HAP-1 (cell line): ENCODE measurements at regions not wholly inside any gene's neighbourhood (a gene's known extent, or its start where the extent isn't known, plus 50 kb on each side); places are given as distances from the start of the nearest gene placed in this dataset.

ENCODE experiments used
- DNase-seq, 2 experiments: peaks; one replicate each; pipeline ENCODE4 v3.0.0-alpha.2; 2016 to 2020; ENCODE audit warnings: low spot score in 2 of 2
- H3K27me3 ChIP-seq: fragments of 250-450 bp; sonication (Bioruptor Pico); 2 replicates; pipeline ENCODE4 v1.5.1; 2020; ENCODE audit warnings: low read depth, mild to moderate bottlenecking, moderate library complexity
- H3K36me3 ChIP-seq: fragments of 250-450 bp; sonication (Bioruptor Pico); replicated peaks from 2 replicates; pipeline ENCODE4 v1.5.1; 2020; ENCODE audit warnings: mild to moderate bottlenecking
- H3K4me1 ChIP-seq: fragments of 250-450 bp; sonication (Bioruptor Pico); 2 replicates; pipeline ENCODE4 v1.5.1; 2020; ENCODE audit warnings: mild to moderate bottlenecking
- H3K4me3 ChIP-seq: fragments of 250-450 bp; sonication (Bioruptor Pico); 2 replicates; pipeline ENCODE4 v1.5.1; 2020; ENCODE audit warnings: mild to moderate bottlenecking, moderate library complexity
- H3K9me3 ChIP-seq: fragments of 250-450 bp; sonication (Bioruptor Pico); 2 replicates; pipeline ENCODE4 v1.5.1; 2020; ENCODE audit warnings: mild to moderate bottlenecking, moderate library complexity
- in situ Hi-C: fragments of 300-500 bp; cut with MboI; formaldehyde crosslinking; loops from 3 replicates; pipeline ENCODE4 v1.14.3; 2020; ENCODE audit warnings: low sequenced_read_pairs, inconsistent platforms, mixed read lengths

- peaks cover 14% of the 10 kb centered on the region; the same call in 1 of the 2 replicates for H3K27me3 ChIP-seq
- no peaks in the 10 kb centered on the region for H3K9me3 ChIP-seq
- H3K36me3 ChIP-seq: no peaks in the 10 kb centered on the region
- no peak for DNase-seq
- no peak overlapping the region for H3K4me3 ChIP-seq
- in situ Hi-C loops: loop anchor here (10.0 kb wide), 1 partner anchor 152 kb away; no protein-coding TSS in a partner anchor
- H3K4me1 ChIP-seq: no peaks in the 10 kb centered on the region; the same call in 1 of the 2 replicates
Observed at GRCh38 chr1:224856973-224857372, 72.5 kb upstream of the DNAH14 start.

GRCh38 chr1:224859651-224860050 is 69.8 kb upstream of the DNAH14 start:
- in situ Hi-C loops: loop anchor here (10.0 kb wide), 1 partner anchor 155 kb away; no protein-coding TSS in a partner anchor
- Histone ChIP-seq H3K27me3 (peaks cover 10% of the 10 kb centered on the region; the same call in 1 of the 2 replicates), H3K36me3 (no peaks in the 10 kb centered on the region), H3K9me3 (no peaks in the 10 kb centered on the region), H3K4me3 (no peak overlapping the region), H3K4me1 (no peaks in the 10 kb centered on the region; the same call in 1 of the 2 replicates)
- no peak for DNase-seq

- Histone ChIP-seq H3K4me1 (no peaks in the 10 kb centered on the region), H3K9me3 (no peaks in the 10 kb centered on the region), H3K27me3 (peaks cover 10% of the 10 kb centered on the region; the same call in 1 of the 2 replicates), H3K36me3 (no peaks in the 10 kb centered on the region), H3K4me3 (no peak overlapping the region)
- in situ Hi-C loops: no loop called here
- DNase-seq: no peak
Observed at GRCh38 chr1:224860488-224861338, 68.8 kb upstream of the DNAH14 start.

GRCh38 chr1:224861339-224861716 is 68.1 kb upstream of the DNAH14 start:
- Histone ChIP-seq H3K36me3 (no peaks in the 10 kb centered on the region), H3K27me3 (peaks cover 10% of the 10 kb centered on the region; the same call in 1 of the 2 replicates), H3K4me1 (no peaks in the 10 kb centered on the region), H3K4me3 (no peak overlapping the region), H3K9me3 (no peaks in the 10 kb centered on the region)
- DNase-seq: no peak
- in situ Hi-C loops: no loop called here

GRCh38 chr1:224863486-224863885 is 66.0 kb upstream of the DNAH14 start:
- in situ Hi-C loops: no loop called here
- H3K9me3 ChIP-seq: no peaks in the 10 kb centered on the region; the same call in 1 of the 2 replicates
- peaks cover 10% of the 10 kb centered on the region; the same call in 1 of the 2 replicates for H3K27me3 ChIP-seq
- H3K4me1 ChIP-seq: no peaks in the 10 kb centered on the region
- H3K4me3 ChIP-seq: no peak overlapping the region
- no peak for DNase-seq
- H3K36me3 ChIP-seq: no peaks in the 10 kb centered on the region

GRCh38 chr1:224864006-224864405 is 65.5 kb upstream of the DNAH14 start:
- peaks cover 5% of the 10 kb centered on the region; the same call in 1 of the 2 replicates for H3K27me3 ChIP-seq
- no peaks in the 10 kb centered on the region; the same call in 1 of the 2 replicates for H3K9me3 ChIP-seq
- H3K4me3 ChIP-seq: no peak overlapping the region
- DNase-seq: no peak
- in situ Hi-C loops: no loop called here
- no peaks in the 10 kb centered on the region for H3K4me1 ChIP-seq
- H3K36me3 ChIP-seq: no peaks in the 10 kb centered on the region

GRCh38 chr1:224865510-224865909 is 64.0 kb upstream of the DNAH14 start:
- Histone ChIP-seq H3K4me3 (no peak overlapping the region), H3K27me3 (peaks cover 5% of the 10 kb centered on the region; the same call in 1 of the 2 replicates), H3K4me1 (no peaks in the 10 kb centered on the region), H3K36me3 (no peaks in the 10 kb centered on the region), H3K9me3 (no peaks in the 10 kb centered on the region; the same call in 1 of the 2 replicates)
- no peak for DNase-seq
- in situ Hi-C loops: no loop called here

GRCh38 chr1:224866940-224867339 is 62.5 kb upstream of the DNAH14 start:
- in situ Hi-C loops: no loop called here
- no peak overlapping the region for H3K4me3 ChIP-seq

GRCh38 chr1:224867715-224868114 is 61.8 kb upstream of the DNAH14 start:
- H3K36me3 ChIP-seq: no peaks in the 10 kb centered on the region
- H3K4me1 ChIP-seq: no peaks in the 10 kb centered on the region
- H3K4me3 ChIP-seq: no peak overlapping the region
- in situ Hi-C loops: no loop called here
- DNase-seq: no peak
- H3K27me3 ChIP-seq: peaks cover 5% of the 10 kb centered on the region
- H3K9me3 ChIP-seq: no peaks in the 10 kb centered on the region; the same call in 1 of the 2 replicates

More at GRCh38 chr1:224866940-224867339, 62.5 kb upstream of the DNAH14 start:
- Histone ChIP-seq H3K27me3 (peaks cover 5% of the 10 kb centered on the region; the same call in 1 of the 2 replicates), H3K36me3 (no peaks in the 10 kb centered on the region), H3K4me1 (no peaks in the 10 kb centered on the region), H3K9me3 (no peaks in the 10 kb centered on the region; the same call in 1 of the 2 replicates)
- no peak for DNase-seq

GRCh38 chr1:224872832-224873433 is 56.5 kb upstream of the DNAH14 start:
- no peak overlapping the region for H3K4me3 ChIP-seq
- no peaks in the 10 kb centered on the region for H3K4me1 ChIP-seq
- no peak for DNase-seq
- H3K27me3 ChIP-seq: peaks cover 48% of the 10 kb centered on the region
- in situ Hi-C loops: no loop called here
- H3K9me3 ChIP-seq: no peaks in the 10 kb centered on the region; the same call in 1 of the 2 replicates
- no peaks in the 10 kb centered on the region for H3K36me3 ChIP-seq

GRCh38 chr1:224873434-224874369 is 55.8 kb upstream of the DNAH14 start:
- in situ Hi-C loops: no loop called here
- Histone ChIP-seq H3K4me3 (no peak overlapping the region), H3K9me3 (no peaks in the 10 kb centered on the region), H3K4me1 (no peaks in the 10 kb centered on the region), H3K27me3 (peaks cover 55% of the 10 kb centered on the region), H3K36me3 (no peaks in the 10 kb centered on the region)
- DNase-seq: no peak

GRCh38 chr1:224874775-224875174 is 54.7 kb upstream of the DNAH14 start:
- no peaks in the 10 kb centered on the region for H3K9me3 ChIP-seq
- in situ Hi-C loops: no loop called here
- no peaks in the 10 kb centered on the region for H3K4me1 ChIP-seq

GRCh38 chr1:224879162-224879803 is 50.2 kb upstream of the DNAH14 start:
- H3K4me3 ChIP-seq: no peak overlapping the region
- in situ Hi-C loops: no loop called here
- no peak for DNase-seq
- H3K36me3 ChIP-seq: no peaks in the 10 kb centered on the region
- H3K27me3 ChIP-seq: peaks cover 56% of the 10 kb centered on the region
- H3K4me1 ChIP-seq: peaks cover 2% of the 10 kb centered on the region; the same call in 1 of the 2 replicates
- H3K9me3 ChIP-seq: no peaks in the 10 kb centered on the region

More at GRCh38 chr1:224874775-224875174, 54.7 kb upstream of the DNAH14 start:
- Histone ChIP-seq H3K36me3 (no peaks in the 10 kb centered on the region), H3K4me3 (no peak overlapping the region), H3K27me3 (peaks cover 52% of the 10 kb centered on the region)
- no peak for DNase-seq
